Neural crest cell (in vitro differentiated cells): ENCODE measurements at regions not wholly inside any gene's neighbourhood (a gene's known extent, or its start where the extent isn't known, plus 50 kb on each side); places are given as distances from the start of the nearest gene placed in this dataset.

ENCODE experiments used
- DNase-seq: peaks from one replicate; pipeline ENCODE4 v3.0.0; 2021; ENCODE audit warnings: low read depth, mixed read lengths, low spot score
- H3K27ac Mint-ChIP-seq: one replicate; pipeline ENCODE4 v1.8.0; 2021; ENCODE audit warnings: mild to moderate bottlenecking, mixed read lengths; ENCODE audit not compliant: unreplicated experiment
- H3K27me3 Mint-ChIP-seq: 2 replicates; pipeline ENCODE4 v1.8.0; 2021; ENCODE audit warnings: low read depth, mild to moderate bottlenecking, mixed read lengths
- H3K36me3 Mint-ChIP-seq: 2 replicates; pipeline ENCODE4 v1.8.0; 2021; ENCODE audit warnings: low read depth, mild to moderate bottlenecking, mixed read lengths
- H3K4me1 Mint-ChIP-seq: 2 replicates; pipeline ENCODE4 v1.8.0; 2021; ENCODE audit warnings: mixed read lengths
- H3K4me3 Mint-ChIP-seq: one replicate; pipeline ENCODE4 v1.8.0; 2021; ENCODE audit warnings: mild to moderate bottlenecking, mixed read lengths
- H3K9me3 Mint-ChIP-seq: 2 replicates; pipeline ENCODE4 v1.8.0; 2021; ENCODE audit warnings: mixed read lengths
- CTCF ChIP-seq: fragments of 200-600 bp; sonication (generic); conservative IDR thresholded peaks from 2 replicates; pipeline ENCODE4 v1.5.0; 2021; ENCODE audit warnings: antibody characterized with exemption, mild to moderate bottlenecking

GRCh38 chr6:138586638-138587037 is 87.3 kb upstream of the NHSL1 start:
- DNase-seq = no peak
- no peak for TF ChIP-seq CTCF
- Mint-ChIP-seq H3K4me3 (no peak overlapping the region), H3K27ac (no peak overlapping the region), H3K9me3 (no peaks in the 10 kb centered on the region), H3K36me3 (no peaks in the 10 kb centered on the region), H3K27me3 (no peaks in the 10 kb centered on the region), H3K4me1 (peaks cover 14% of the 10 kb centered on the region)

- Mint-ChIP-seq H3K36me3 (no peaks in the 10 kb centered on the region), H3K27me3 (no peaks in the 10 kb centered on the region), H3K9me3 (no peaks in the 10 kb centered on the region), H3K4me3 (no peak overlapping the region), H3K4me1 (peaks cover 27% of the 10 kb centered on the region), H3K27ac (no peak overlapping the region)
- DNase-seq = peak; percentile 69
- TF ChIP-seq CTCF = peak; percentile 91
These were observed 89.6 kb upstream of the NHSL1 start for GRCh38 chr6:138588805-138589434.

- peak; percentile 64 for DNase-seq
- Mint-ChIP-seq H3K4me1 (peaks cover 35% of the 10 kb centered on the region), H3K27me3 (no peaks in the 10 kb centered on the region), H3K4me3 (peak overlapping the region; percentile 11), H3K27ac (no peak overlapping the region), H3K9me3 (no peaks in the 10 kb centered on the region), H3K36me3 (no peaks in the 10 kb centered on the region)
- TF ChIP-seq CTCF = peak; percentile 90
These were observed 91.8 kb upstream of the NHSL1 start for GRCh38 chr6:138590796-138591709.

- H3K9me3 Mint-ChIP-seq = no peaks in the 10 kb centered on the region
- H3K27me3 Mint-ChIP-seq = no peaks in the 10 kb centered on the region
- H3K27ac Mint-ChIP-seq = peak overlapping the region; percentile 64
- H3K36me3 Mint-ChIP-seq = no peaks in the 10 kb centered on the region
- TF ChIP-seq CTCF = no peak
- no peak overlapping the region for H3K4me3 Mint-ChIP-seq
- DNase-seq = no peak
- peaks cover 35% of the 10 kb centered on the region for H3K4me1 Mint-ChIP-seq
These were observed 93.4 kb upstream of the NHSL1 start for GRCh38 chr6:138592749-138593123.

- DNase-seq = no peak
- no peaks in the 10 kb centered on the region for H3K27me3 Mint-ChIP-seq
- no peak for TF ChIP-seq CTCF
- no peak overlapping the region for H3K4me3 Mint-ChIP-seq
- peaks cover 35% of the 10 kb centered on the region for H3K4me1 Mint-ChIP-seq
- no peaks in the 10 kb centered on the region for H3K36me3 Mint-ChIP-seq
- H3K27ac Mint-ChIP-seq = peak overlapping the region; percentile 75
- H3K9me3 Mint-ChIP-seq = no peaks in the 10 kb centered on the region
These were observed 94.0 kb upstream of the NHSL1 start for GRCh38 chr6:138593124-138593877.
